Right cardiac atrium (tissue), 5 donors: ENCODE measurements at regions not wholly inside any gene's neighbourhood (a gene's known extent, or its start where the extent isn't known, plus 50 kb on each side); places are given as distances from the start of the nearest gene placed in this dataset.

Source experiments
- ATAC-seq, 2 donors: fragments of 200-7000 bp; cut with Tn5 transposase; one replicate each; pipeline versions ENCODE4 v1.8.0 to v1.9.1; 2020; ENCODE audit warnings: moderate library complexity in 2 of 2, mild to moderate bottlenecking in 1 of 2
- DNase-seq, 3 donors: peaks; one replicate each; pipeline ENCODE4 v3.0.0-alpha.2; 2020
- H3K27ac ChIP-seq: one replicate; pipeline ENCODE4 v1.5.1; 2013; ENCODE audit warnings: mild to moderate bottlenecking, low read length, control low read depth, moderate library complexity
- H3K27me3 ChIP-seq: one replicate; pipeline ENCODE4 v1.6.1; 2013; ENCODE audit not compliant: control insufficient read depth, insufficient read depth
- H3K4me1 ChIP-seq: one replicate; pipeline ENCODE4 v1.6.1; 2013; ENCODE audit warnings: low read length; ENCODE audit not compliant: control insufficient read depth, insufficient read depth
- H3K4me3 ChIP-seq: one replicate; pipeline ENCODE4 v1.5.1; 2013; ENCODE audit warnings: low read length, control low read depth
- H3K9me3 ChIP-seq: one replicate; pipeline ENCODE4 v1.6.1; 2013; ENCODE audit warnings: low read length; ENCODE audit not compliant: control insufficient read depth
- WGBS: extraction: QIAGEN DNeasy Blood & Tissue Kit; methylation state at CpG from one replicate; pipeline ENCODE4 v1.1.7; 2013; 5-methylcytosine and 5-hydroxymethylcytosine counted together
- intact Hi-C, 4 donors: fragments of 100-400 bp; cut with DNase I; formaldehyde crosslinking; loops; one replicate each; pipeline versions ENCODE4 v1.11.0 to v1.14.0; 2022 to 2023
- donor health status: healthy with polysubstance abuse.
- donor health status: DM: no; HTN: yes; CAD: no.
- donor health status: DM: no; HTN: no; CAD: no.
- donor health status: DM: no; HTN: yes; CAD: no; lungs with severe emphysema.
- donor health status: DM: yes; HTN: yes; CAD: no.

- Histone ChIP-seq H3K27ac (no peak overlapping the region), H3K9me3 (no peaks in the 10 kb centered on the region), H3K4me3 (no peak overlapping the region), H3K4me1 (no peaks in the 10 kb centered on the region), H3K27me3 (no peaks in the 10 kb centered on the region)
- ATAC-seq (no peak), DNase-seq (no peak)
- intact Hi-C loops: no loop called here
Measured at GRCh38 chr5:166571668-166572067, 1719.8 kb upstream of the WWC1 start.

DNA sequence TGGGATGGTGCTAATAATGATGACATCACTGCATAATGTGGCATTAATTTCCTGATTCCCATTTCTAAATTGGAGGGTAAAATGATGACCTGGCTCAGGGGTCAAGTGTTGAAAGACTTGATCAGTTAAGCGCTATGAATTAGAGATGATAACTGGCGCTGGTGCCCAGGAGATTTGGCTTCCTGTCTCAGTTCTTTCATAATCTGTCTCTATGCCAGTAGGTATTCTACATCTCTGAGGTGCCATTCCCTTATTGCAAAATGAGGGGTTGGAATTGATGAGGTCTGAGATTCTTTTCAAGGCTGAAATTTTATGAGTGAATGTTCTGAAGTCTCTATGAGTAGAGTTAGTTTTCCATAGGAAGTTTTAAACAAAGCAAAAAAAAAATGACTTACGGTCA is 1715.1 kb upstream of the WWC1 start:
- intact Hi-C loops: no loop called here
- no peak overlapping the region for H3K4me3 ChIP-seq
- no peak for DNase-seq
- no peak overlapping the region for H3K27ac ChIP-seq
- H3K4me1 ChIP-seq: no peaks in the 10 kb centered on the region
- 77% methylated on average over 3 of the region's 3 CpGs for WGBS
- no peak for ATAC-seq
- H3K27me3 ChIP-seq: no peaks in the 10 kb centered on the region
- H3K9me3 ChIP-seq: no peaks in the 10 kb centered on the region

GRCh38 chr5:166581826-166582225 is 1709.6 kb upstream of the WWC1 start:
- Histone ChIP-seq H3K4me3 (no peak overlapping the region), H3K27me3 (no peaks in the 10 kb centered on the region), H3K4me1 (no peaks in the 10 kb centered on the region), H3K27ac (no peak overlapping the region), H3K9me3 (no peaks in the 10 kb centered on the region)
- intact Hi-C loops: no loop called here
- no peak for DNase-seq
- ATAC-seq: no peak

DNA sequence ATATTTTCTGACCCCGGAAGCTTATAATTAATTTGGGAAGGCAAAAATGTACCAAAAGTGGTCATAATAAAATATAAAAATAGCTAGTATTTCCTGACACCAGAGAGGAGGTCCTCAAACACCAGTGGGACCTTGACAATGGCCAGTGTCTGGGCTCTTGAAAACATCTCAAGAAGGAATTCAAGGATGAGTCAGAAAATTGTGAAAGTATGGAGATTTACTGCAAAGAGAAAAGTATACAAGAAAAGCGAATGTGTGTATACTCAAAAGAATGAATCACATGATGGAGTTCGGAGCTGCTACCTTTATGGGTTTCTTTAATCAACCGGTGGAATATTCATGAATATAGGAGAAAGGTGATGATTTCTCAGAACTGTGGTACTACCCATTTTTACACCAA is 1709.0 kb upstream of the WWC1 start:
- H3K9me3 ChIP-seq: no peaks in the 10 kb centered on the region
- ATAC-seq (no peak), DNase-seq (no peak)
- H3K4me1 ChIP-seq: no peaks in the 10 kb centered on the region
- no peaks in the 10 kb centered on the region for H3K27me3 ChIP-seq
- WGBS: 91% methylated on average over 4 of the region's 4 CpGs
- H3K27ac ChIP-seq: no peak overlapping the region
- intact Hi-C loops: no loop called here
- H3K4me3 ChIP-seq: no peak overlapping the region

GRCh38 chr5:166594567-166594966 is 1696.9 kb upstream of the WWC1 start:
- Histone ChIP-seq H3K9me3 (no peaks in the 10 kb centered on the region), H3K27me3 (no peaks in the 10 kb centered on the region), H3K4me3 (no peak overlapping the region), H3K4me1 (peaks cover 1% of the 10 kb centered on the region), H3K27ac (no peak overlapping the region)
- intact Hi-C loops: no loop called here
- DNase-seq (no peak), ATAC-seq (no peak)

DNA sequence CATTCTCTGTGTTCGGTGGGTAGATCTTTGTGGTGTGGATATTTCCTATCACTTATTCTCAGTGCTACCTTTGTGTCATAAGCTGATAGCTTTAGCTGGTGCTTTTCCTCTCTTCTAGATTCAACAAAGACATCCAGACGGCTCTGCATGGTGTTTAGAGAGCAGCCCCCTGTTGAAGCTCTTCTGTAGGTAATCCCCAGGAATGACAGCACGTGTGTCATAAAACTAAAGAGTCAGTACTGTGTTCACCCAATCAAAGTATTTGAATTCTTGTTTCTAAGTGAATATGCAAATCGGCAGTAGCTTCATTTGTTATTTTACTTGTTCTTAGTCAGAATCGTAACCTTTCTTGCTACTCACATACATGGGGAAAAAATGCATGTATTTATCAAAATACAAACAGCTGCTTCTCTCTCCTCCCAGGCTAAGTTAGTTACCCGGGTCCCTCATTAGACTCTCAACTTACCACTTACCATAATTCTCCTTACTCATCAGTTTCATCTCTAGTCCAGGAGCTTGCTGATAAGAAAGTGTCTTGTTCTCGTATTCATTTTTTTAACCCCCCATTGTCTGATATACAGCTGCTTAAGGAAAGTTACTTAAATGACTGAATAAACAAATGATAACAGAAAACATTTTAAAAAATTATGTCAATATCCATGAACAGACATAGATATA is 1696.0 kb upstream of the WWC1 start:
- WGBS: 47% methylated on average over 7 of the region's 7 CpGs
- peaks cover 1% of the 10 kb centered on the region for H3K4me1 ChIP-seq
- no peaks in the 10 kb centered on the region for H3K27me3 ChIP-seq
- ATAC-seq (no peak), DNase-seq (no peak)
- intact Hi-C loops: no loop called here
- H3K27ac ChIP-seq: no peak overlapping the region
- no peaks in the 10 kb centered on the region for H3K9me3 ChIP-seq
- H3K4me3 ChIP-seq: no peak overlapping the region

DNA sequence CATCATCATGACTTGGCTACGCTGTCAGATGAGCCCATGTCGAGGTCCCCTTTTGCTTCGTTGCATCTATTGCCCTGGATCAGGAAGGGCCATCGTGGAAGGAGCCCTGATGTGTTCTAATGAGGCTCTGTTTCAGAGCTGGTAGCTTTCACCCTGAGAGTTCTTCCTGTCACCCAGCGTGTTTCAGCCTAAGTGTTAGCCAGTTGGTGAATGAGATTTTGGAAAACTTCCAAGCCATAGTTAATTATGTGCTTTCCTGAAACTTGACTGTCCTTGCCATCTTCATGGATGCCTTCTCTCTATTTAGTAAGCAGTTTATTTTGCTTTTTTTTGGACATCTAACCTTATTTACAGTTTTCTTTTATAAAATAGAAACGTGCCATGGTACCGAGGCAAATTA is 1695.4 kb upstream of the WWC1 start:
- no peak overlapping the region for H3K27ac ChIP-seq
- DNase-seq (no peak), ATAC-seq (no peak)
- 65% methylated on average over 7 of the region's 7 CpGs for WGBS
- H3K9me3 ChIP-seq: no peaks in the 10 kb centered on the region
- intact Hi-C loops: no loop called here
- no peak overlapping the region for H3K4me3 ChIP-seq
- no peaks in the 10 kb centered on the region for H3K4me1 ChIP-seq
- no peaks in the 10 kb centered on the region for H3K27me3 ChIP-seq

GRCh38 chr5:166602271-166602670 is 1689.2 kb upstream of the WWC1 start:
- DNase-seq (no peak), ATAC-seq (no peak)
- no peak overlapping the region for H3K27ac ChIP-seq
- intact Hi-C loops: no loop called here
- no peaks in the 10 kb centered on the region for H3K27me3 ChIP-seq
- H3K4me1 ChIP-seq: no peaks in the 10 kb centered on the region
- no peaks in the 10 kb centered on the region for H3K9me3 ChIP-seq
- WGBS: 74% methylated on average over 2 of the region's 2 CpGs
- no peak overlapping the region for H3K4me3 ChIP-seq

DNA sequence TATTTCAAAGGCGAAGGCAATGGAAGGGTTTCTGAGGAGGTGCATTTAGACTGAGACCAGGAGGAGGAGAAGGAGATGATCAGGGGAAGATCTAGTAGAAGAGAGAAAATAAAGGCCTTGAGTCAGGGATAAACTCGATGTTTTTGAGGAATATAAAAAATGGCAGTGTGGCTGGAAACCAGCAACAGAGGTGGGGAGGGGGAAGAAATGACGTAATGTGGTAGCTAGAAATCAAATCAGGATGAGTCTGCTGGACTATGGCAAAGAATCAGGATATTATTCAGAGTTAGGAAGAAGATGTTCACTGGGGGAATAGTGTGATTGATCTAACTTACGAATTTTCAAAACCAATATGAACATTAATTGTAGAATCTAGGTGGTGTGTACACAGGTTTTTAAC is 1673.9 kb upstream of the WWC1 start:
- intact Hi-C loops: no loop called here
- no peak overlapping the region for H3K27ac ChIP-seq
- DNase-seq: no peak
- H3K4me3 ChIP-seq: no peak overlapping the region
- 80% methylated on average over 4 of the region's 4 CpGs for WGBS
- no peaks in the 10 kb centered on the region for H3K9me3 ChIP-seq
- H3K27me3 ChIP-seq: no peaks in the 10 kb centered on the region
- no peak for ATAC-seq
- H3K4me1 ChIP-seq: no peaks in the 10 kb centered on the region

DNA sequence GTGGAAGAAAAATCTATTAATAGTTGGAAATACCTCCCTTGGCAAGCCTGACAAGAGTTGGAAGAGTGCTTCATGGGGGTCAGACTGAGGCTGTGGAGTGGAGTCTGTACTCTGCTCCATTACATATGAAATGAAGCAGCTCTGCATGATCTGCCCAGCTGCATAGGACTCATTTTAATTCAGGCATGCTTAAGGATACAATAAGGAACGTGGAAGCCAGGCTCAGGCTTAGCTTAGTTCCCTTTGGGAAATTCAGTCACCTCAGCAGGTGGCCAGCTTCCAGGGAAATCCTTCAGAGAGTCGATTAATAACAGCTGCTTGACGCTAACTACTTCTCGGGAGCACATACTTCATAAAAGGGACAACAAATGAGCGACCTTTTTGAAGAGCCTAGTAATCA is 1672.9 kb upstream of the WWC1 start:
- no peaks in the 10 kb centered on the region for H3K4me1 ChIP-seq
- no peak overlapping the region for H3K27ac ChIP-seq
- no peaks in the 10 kb centered on the region for H3K27me3 ChIP-seq
- ATAC-seq (no peak), DNase-seq (no peak)
- H3K4me3 ChIP-seq: no peak overlapping the region
- WGBS: 47% methylated on average over 5 of the region's 5 CpGs
- intact Hi-C loops: no loop called here
- no peaks in the 10 kb centered on the region for H3K9me3 ChIP-seq

- H3K27ac ChIP-seq: no peak overlapping the region
- intact Hi-C loops: no loop called here
- DNase-seq: no peak
- no peaks in the 10 kb centered on the region for H3K27me3 ChIP-seq
- no peaks in the 10 kb centered on the region for H3K9me3 ChIP-seq
- ATAC-seq: no peak
- H3K4me3 ChIP-seq: no peak overlapping the region
- 20% methylated on average over 3 of the region's 3 CpGs for WGBS
- H3K4me1 ChIP-seq: no peaks in the 10 kb centered on the region
Measured at GRCh38 chr5:166624573-166624972, 1666.9 kb upstream of the WWC1 start.

- ATAC-seq (no peak), DNase-seq (no peak)
- intact Hi-C loops: no loop called here
- Histone ChIP-seq H3K4me1 (no peaks in the 10 kb centered on the region), H3K27me3 (no peaks in the 10 kb centered on the region), H3K9me3 (no peaks in the 10 kb centered on the region), H3K4me3 (no peak overlapping the region), H3K27ac (no peak overlapping the region)
- WGBS: 56% methylated on average over 6 of the region's 6 CpGs
Measured at GRCh38 chr5:166625210-166625865, 1666.1 kb upstream of the WWC1 start.
